GM18868 (cell line): ENCODE measurements at regions not wholly inside any gene's neighbourhood (a gene's known extent, or its start where the extent isn't known, plus 50 kb on each side); places are given as distances from the start of the nearest gene placed in this dataset.

ENCODE experiments used
- ATAC-seq: cut with Tn5 transposase; IDR thresholded peaks from one replicate; pipeline ENCODE4 v1.9.1; 2021; ENCODE audit warnings: mild to moderate bottlenecking, moderate library complexity; ENCODE audit not compliant: unreplicated experiment

DNA sequence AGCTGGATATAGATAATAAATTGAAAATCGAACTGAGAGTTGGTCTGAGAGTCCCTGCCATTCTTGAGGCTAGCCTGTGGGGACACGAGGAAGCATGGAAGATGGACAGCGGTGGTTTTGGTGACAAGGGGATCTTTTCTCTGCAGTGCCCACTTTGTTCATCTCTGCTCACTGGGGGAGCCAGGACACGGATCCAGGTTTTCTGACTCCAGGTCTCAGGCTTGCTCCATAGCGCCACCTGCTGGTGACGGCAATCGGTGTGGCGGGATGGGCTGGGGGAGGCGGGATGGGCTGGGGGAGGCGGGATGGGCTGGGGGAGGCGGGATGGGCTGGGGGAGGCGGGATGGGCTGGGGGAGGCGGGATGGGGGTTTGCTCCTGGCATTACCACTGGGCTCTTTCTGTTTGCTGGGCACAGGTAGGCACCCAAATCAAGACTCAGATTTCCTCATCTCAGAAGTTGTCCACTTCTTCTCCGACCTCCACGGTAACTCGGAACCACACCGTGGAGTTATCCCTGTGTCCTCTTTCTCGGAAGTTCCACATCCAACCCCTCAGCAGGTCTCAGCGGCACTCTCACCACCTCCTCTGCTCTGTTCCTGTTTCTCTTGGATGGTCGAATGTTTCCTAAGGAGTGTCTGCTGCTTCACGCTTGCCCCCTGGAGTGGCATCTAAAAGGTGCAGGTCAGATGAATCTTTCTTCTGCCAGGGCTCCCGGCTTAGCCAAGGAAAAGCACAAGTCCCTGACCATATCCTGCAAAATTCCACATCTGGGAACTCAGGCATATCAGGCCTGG lies 142.4 kb downstream of the CYLD start:
- no peak for ATAC-seq

DNA sequence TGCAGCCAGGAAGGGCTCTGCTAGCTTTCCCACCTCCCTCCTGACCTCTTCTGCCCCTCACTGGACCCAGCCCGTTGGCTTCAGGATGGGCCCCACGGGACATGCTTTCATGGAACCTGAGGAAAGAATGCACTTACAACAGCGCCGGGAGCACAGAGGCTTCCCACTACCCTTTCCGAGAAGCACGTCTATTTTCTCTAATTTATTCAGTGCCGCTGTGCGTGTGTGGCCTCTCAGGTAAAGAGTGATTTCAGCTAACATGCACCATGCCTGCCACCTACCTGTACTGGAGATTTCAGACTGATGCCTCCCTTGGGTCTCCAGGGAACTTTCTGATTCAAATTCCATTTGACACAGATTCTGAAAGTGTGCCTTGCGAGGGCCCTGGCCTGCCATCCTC lies 140.1 kb downstream of the CYLD start:
- no peak for ATAC-seq

DNA sequence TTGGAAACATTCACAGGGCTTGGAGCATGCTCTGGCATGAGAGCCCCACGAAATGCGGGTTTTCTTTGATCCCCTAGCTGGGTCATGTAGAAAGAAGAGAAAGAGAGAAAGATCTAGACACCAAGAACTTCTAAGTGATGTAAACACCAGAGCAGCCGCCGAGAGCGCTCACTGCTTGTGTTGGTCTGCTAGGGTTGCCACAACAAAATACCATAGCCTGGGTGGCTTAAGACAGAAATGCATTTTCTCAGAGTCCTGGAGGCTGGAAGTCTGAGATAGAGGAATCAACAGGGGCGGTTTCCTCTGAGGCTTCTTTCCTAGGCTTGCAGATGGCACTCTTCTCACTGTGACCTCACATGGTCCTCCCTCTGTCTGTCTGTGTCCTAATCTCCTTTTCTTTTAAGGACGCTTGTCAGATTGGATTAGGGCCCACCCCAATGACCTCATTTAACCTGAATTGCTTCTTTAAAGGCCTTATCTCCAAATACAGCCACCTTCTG lies 139.5 kb downstream of the CYLD start:
- ATAC-seq, result no peak

DNA sequence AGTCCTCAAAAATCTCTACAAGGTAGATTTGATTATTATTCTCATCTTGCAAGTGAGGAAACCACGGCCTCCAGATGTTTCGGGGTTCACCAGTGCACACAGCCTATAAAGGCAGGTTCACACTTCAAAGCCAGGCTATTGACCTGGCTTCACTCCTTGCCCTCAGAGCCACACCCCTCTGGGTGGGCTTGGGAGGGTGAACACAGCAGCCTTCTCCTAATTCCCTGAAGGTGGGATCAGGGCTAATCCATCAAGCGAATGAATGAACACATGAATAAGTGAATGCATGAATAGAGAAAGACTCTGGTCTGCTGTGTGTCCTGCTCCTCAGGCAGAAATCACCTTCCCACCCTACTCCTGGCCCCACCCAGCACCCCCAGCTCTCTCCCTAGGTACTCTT lies 139.0 kb downstream of the CYLD start:
- no peak for ATAC-seq

GRCh38 chr16:50879873-50880695 lies 138.2 kb downstream of the CYLD start:
- ATAC-seq, result no peak

DNA sequence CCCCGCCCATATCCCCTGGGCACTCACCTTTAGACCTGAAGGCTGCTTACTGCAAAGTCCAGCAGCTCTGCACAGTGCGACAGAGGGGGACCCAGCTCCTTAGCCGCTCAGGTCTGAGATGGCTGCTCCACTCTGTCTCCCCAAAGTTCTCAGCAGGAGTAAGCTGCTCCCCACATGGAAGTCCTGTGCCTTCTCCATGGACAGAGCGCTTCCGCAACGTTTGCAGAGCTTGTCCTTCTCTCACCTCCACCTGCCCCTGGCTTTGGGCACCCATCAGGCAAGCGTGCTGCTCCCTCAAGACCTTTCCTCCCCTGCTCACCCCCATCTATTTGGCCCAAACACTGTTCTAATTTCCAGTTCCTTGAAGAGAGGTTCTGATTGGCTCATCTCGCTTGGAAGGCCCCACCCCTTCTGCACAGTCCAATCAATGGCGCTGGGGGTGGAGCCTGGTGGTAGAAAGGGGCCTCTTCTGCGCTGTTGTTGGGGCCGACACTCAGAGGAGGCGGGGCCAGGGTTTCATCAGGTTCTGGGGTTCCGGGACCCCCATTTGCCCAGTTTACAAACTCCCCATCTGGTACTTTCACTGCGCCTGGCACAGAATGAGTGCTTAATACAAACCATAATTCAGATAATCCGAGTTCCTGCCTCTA lies 137.2 kb downstream of the CYLD start:
- no peak for ATAC-seq

- no peak for ATAC-seq
These were observed 136.7 kb downstream of the CYLD start for GRCh38 chr16:50878536-50878935.

GRCh38 chr16:50876263-50876662 lies 134.4 kb downstream of the CYLD start:
- no peak for ATAC-seq

DNA sequence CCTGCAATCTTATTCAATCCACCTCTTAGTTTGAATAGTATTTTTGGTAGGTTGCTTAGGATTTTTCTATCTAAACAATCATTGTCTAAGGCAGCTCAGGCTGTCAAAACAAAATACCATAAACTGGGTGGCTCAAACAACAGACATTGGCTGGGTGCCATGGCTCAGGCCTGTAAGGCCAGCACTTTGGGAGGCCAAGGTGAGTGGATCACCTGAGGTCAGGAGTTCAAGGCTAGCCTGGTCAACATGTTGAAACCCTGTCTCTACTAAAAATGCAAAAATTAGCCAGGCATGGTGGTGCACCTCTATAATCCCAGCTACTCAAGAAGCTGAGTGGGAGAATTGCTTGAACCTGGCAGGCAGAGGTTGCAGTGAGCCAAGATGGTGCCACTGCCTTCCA lies 126.7 kb downstream of the CYLD start:
- no peak for ATAC-seq

DNA sequence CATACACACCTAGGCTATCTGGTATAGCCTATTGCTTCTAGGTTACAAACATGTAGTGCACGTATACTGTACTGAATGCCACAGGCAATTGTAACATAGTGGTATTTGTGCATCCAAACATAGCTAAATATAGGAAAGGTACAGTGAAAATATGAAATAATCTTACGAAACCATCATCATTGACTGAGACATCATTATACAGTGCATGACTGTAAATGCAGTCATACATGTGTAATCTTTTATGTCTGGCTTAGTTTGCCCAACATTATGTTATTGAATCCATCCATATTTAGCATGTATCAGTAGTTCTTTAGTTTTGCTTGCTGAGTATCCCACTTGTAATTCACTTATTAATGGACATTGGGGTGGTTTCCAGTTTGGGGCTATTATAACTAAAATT lies 124.9 kb downstream of the CYLD start:
- ATAC-seq, result no peak

DNA sequence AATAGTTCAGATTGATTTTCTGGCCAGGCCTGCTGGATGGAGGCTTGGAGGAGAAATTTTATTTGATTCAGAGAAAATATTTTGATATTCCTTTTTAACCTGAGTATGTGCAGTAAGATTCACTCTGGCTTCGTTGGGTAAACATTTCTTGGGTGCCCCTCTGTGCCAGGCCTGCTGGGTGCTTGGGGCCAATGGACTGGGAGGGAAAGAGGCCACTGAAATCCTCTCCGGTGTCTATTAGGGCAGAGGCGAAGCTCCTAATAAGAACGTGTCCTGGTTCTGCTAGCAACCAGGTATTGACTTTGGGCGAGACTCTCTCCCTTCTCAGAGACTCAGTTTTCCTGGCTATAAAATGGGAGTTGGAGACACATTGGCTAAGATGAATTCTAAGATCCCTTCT lies 122.5 kb downstream of the CYLD start:
- no peak for ATAC-seq

DNA sequence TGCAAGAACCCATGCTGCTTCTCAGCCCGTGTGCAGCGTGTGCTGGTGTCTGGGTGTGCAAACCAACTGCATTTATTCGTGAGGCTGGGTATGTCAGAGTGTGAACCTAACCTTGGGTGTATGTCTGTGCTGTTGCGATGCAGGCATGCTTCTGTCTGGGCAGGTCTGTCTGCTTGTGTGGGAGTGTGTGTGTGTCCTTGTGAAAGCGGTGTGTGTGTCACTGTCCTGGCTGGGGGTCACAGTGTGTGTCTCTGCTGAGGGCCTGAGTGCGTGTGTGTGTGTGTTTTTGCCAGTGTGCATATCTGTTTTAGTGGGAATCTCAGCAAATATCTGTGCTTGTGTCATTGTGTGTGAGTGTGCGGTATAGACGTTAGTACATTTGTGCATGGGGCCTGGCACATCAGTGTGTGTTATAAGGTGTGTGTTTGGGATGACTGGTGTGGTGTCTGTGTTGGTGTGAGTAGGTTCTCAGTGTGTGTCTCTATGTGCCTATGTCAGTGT lies 121.8 kb downstream of the CYLD start:
- ATAC-seq, result no peak

DNA sequence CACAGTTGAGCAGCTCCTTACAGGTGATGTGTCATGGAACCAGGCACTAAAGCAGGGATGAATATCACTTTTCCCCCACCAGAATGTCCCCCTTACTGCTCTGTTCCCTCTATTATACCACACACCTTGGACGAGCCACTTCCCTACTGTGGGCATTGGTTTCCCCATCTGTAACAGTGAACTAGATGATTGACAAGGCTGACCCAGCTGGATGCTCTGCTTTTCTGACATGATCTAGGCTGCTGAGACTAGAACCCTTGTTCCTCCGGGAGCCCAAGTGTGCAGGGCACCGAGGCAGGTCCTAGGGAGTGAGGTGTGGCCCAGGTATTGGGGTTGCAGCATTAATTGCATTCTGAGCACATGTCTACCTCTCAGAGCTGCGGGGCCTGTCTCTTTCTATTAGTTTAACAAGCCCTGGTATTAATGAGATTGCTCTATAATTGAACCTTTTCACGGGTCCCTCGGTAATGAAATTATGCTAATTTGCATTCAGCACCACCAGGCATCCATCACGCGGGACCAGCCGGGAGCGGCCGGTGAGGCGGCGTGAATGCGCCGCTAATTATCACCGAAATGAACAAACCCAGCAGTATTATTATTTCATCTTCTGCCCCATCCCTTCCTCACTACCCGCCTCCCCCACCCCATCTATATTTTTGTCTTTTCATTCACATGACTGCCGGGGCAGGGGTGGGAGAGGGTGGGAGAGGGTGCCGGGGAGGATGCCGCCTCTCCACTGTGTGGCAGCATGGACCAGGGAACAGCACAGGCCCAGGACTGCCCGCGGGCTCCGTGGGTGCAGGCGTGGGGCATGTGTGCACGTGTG lies 121.1 kb downstream of the CYLD start:
- no peak for ATAC-seq

GRCh38 chr16:50861970-50862411 lies 120.1 kb downstream of the CYLD start:
- peak; percentile 68 for ATAC-seq

GRCh38 chr16:50861451-50861850 lies 119.6 kb downstream of the CYLD start:
- ATAC-seq, result no peak

GRCh38 chr16:50859628-50860360 lies 117.9 kb downstream of the CYLD start:
- ATAC-seq, result no peak

DNA sequence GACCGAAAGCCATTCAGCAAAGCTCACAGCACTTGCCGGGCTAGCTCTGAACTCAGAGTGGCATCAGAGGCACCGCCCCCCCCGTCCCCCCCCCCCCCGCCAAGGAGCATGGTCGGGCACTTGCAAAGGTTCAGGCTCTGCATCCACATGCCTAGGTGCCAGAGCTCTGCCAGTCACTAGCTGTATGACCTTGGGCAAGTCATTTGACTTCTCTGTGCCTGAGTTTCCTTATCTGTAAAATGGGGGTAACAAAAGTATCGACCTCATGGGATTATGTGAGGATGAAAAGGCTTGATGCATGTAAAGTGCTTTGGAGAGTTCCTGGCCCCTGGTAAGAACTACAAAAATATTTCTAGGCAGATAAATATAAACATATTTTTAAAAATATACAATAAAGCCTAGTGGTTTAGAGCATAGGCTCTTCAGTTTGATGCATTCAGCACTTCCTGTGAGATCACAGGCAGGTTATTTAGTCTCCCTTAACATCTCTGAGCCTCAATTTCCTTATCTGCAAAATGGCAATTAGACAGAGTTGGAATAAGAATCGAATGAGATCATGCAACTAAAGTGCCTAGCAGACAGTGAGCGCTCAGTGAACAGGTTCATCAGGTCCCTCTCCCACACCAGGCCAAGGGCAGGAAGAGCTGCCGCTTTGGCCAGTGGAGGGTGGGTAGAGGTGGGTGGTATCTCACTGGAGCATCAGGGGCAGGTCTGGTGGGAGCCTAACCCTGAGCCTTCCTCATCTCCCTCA lies 117.2 kb downstream of the CYLD start:
- ATAC-seq, result no peak

DNA sequence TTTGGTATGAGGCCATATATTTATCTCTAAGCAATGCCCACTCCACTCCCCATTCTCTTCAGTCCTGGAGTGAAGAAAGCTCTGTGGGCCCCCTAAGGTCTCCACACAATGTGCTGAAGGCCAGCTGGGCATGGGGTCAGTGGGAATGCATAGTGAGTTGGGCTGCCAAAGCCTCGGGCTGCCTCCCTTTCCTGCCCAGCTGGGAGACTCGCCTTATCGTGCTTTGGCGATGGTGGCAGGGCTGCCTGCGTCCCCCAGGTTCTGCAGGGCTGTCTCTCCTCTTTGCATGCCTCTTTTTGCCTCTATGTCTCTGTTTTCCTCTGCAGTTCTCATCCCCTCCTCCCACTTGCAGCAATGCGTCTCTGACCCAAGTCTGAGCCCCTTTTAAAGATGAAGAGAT lies 116.5 kb downstream of the CYLD start:
- no peak for ATAC-seq

- ATAC-seq, result no peak
These were observed 116.0 kb downstream of the CYLD start for GRCh38 chr16:50857881-50858280.
